ENCODE measurements at regions not wholly inside any gene's neighbourhood (a gene's known extent, or its start where the extent isn't known, plus 50 kb on each side); places are given as distances from the start of the nearest gene placed in this dataset.

DNA sequence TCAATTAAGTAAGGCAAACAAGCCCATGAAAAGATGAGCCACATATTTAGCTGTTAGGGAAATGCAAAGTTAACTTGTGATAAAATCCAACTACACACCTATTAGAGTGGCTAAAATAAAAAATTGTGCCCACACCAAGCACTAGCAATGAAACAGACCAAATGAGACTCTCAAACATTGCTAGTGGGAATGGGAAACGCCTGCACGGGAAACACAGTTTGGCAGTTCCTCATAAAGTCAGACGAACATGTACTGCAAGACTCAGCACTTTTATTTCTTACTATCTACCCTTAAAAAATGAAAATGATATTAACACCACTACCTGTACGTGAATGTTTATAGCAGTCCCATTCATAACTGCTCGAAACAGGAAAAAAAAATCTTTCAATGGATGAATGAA is 392.1 kb upstream of the NOX3 start (continued):
- TF ChIP-seq, protein P1, sequence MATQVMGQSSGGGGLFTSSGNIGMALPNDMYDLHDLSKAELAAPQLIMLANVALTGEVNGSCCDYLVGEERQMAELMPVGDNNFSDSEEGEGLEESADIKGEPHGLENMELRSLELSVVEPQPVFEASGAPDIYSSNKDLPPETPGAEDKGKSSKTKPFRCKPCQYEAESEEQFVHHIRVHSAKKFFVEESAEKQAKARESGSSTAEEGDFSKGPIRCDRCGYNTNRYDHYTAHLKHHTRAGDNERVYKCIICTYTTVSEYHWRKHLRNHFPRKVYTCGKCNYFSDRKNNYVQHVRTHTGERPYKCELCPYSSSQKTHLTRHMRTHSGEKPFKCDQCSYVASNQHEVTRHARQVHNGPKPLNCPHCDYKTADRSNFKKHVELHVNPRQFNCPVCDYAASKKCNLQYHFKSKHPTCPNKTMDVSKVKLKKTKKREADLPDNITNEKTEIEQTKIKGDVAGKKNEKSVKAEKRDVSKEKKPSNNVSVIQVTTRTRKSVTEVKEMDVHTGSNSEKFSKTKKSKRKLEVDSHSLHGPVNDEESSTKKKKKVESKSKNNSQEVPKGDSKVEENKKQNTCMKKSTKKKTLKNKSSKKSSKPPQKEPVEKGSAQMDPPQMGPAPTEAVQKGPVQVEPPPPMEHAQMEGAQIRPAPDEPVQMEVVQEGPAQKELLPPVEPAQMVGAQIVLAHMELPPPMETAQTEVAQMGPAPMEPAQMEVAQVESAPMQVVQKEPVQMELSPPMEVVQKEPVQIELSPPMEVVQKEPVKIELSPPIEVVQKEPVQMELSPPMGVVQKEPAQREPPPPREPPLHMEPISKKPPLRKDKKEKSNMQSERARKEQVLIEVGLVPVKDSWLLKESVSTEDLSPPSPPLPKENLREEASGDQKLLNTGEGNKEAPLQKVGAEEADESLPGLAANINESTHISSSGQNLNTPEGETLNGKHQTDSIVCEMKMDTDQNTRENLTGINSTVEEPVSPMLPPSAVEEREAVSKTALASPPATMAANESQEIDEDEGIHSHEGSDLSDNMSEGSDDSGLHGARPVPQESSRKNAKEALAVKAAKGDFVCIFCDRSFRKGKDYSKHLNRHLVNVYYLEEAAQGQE (IDR thresholded peaks at IDR 0.05; ENCODE audit: unreplicated experiment) = no peak

DNA sequence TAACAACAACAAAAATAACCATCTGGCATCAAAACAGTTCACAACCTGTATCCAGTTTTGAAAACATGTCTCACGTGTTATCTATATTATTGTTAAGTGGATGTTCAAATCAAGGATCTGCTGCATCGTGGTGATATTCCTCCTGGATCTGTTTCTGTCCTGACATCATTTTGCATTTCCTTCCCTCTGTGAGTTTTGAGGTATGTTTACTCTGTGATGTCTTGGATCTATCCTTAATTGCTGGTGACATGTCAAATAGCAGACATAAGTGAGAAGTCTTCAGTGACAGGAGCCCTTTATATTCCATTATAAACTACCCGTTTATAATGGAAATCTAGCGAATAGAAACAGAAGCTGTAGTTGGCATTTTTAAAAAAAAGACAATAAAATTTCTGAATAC is 381.8 kb upstream of the NOX3 start:
- H3K4me3 Mint-ChIP-seq = no peak overlapping the region
- no peaks in the 10 kb centered on the region for H3K36me3 Mint-ChIP-seq (ENCODE audit: low read depth)
- H3K27ac ChIP-seq (ENCODE audit: low read depth) = no peak overlapping the region
- ATAC-seq = no peak
- H3K27ac Mint-ChIP-seq = no peak overlapping the region
- no peaks in the 10 kb centered on the region for H3K79me2 ChIP-seq (replicated peaks; ENCODE audit: insufficient read depth)
- no peaks in the 10 kb centered on the region for H3K36me3 ChIP-seq (ENCODE audit: insufficient read depth)
- no peak overlapping the region for H3K4me3 ChIP-seq
- peaks cover 3% of the 10 kb centered on the region; the same call in 1 of the 2 replicates for H3K4me1 ChIP-seq (ENCODE audit: insufficient read depth)
- H3K9me3 Mint-ChIP-seq = no peaks in the 10 kb centered on the region
- H3K27me3 Mint-ChIP-seq (ENCODE audit: insufficient read depth, low read depth, poor library complexity) = no peaks in the 10 kb centered on the region
- H3K4me1 Mint-ChIP-seq = peaks cover 3% of the 10 kb centered on the region; the same call in 1 of the 3 replicates
- TF ChIP-seq, protein P2, sequence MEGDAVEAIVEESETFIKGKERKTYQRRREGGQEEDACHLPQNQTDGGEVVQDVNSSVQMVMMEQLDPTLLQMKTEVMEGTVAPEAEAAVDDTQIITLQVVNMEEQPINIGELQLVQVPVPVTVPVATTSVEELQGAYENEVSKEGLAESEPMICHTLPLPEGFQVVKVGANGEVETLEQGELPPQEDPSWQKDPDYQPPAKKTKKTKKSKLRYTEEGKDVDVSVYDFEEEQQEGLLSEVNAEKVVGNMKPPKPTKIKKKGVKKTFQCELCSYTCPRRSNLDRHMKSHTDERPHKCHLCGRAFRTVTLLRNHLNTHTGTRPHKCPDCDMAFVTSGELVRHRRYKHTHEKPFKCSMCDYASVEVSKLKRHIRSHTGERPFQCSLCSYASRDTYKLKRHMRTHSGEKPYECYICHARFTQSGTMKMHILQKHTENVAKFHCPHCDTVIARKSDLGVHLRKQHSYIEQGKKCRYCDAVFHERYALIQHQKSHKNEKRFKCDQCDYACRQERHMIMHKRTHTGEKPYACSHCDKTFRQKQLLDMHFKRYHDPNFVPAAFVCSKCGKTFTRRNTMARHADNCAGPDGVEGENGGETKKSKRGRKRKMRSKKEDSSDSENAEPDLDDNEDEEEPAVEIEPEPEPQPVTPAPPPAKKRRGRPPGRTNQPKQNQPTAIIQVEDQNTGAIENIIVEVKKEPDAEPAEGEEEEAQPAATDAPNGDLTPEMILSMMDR (conservative IDR thresholded peaks at IDR 0.05; ENCODE audit: low read depth in 2 of 2) = no peak
- TF ChIP-seq EZH2 (IDR thresholded peaks at IDR 0.05; ENCODE audit: low read depth, unreplicated experiment) (no peak), EZH2phosphoT487 (IDR thresholded peaks at IDR 0.05; ENCODE audit: unreplicated experiment) (no peak), POLR2AphosphoS5 (IDR thresholded peaks at IDR 0.05; ENCODE audit: low read depth) (no peak)
- H3K4me2 ChIP-seq = no peak overlapping the region
- H3K27me3 ChIP-seq (ENCODE audit: insufficient read depth) = no peaks in the 10 kb centered on the region
- no peak overlapping the region for H2AFZ ChIP-seq
- DNase-seq (ENCODE audit: low spot score) = no peak
- no peaks in the 10 kb centered on the region for H4K20me1 ChIP-seq (replicated peaks; ENCODE audit: insufficient read depth)
- H3K9me2 ChIP-seq (ENCODE audit: insufficient read depth) = peaks cover 4% of the 10 kb centered on the region; the same call in 1 of the 2 replicates
- H3F3A ChIP-seq (replicated peaks; ENCODE audit: low read depth) = no peaks in the 10 kb centered on the region

DNA sequence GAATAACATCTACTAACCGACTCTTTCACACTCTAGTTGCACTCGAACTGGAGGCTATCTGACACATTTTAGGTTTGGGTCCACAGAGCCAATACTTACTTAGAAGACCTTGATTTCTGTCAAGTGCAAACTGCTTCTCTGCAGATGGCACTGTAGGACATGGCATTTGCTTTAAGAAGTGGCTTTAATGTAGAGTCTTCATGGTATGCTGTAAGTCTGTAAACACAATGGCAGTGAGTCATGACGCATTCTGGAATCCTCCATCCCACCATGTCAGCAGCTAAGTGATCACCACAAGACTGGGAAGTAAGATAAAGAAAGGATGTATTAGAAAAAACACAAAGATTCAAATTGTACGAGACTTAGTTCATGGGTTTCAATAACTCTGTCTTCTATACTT is 377.0 kb upstream of the NOX3 start:
- Histone ChIP-seq H4K20me1 (replicated peaks; ENCODE audit: insufficient read depth) (no peaks in the 10 kb centered on the region), H3K79me2 (replicated peaks; ENCODE audit: insufficient read depth) (no peaks in the 10 kb centered on the region), H3K4me2 (no peak overlapping the region), H3K36me3 (ENCODE audit: insufficient read depth) (no peaks in the 10 kb centered on the region), H3K4me1 (ENCODE audit: insufficient read depth) (no peaks in the 10 kb centered on the region), H3K9me2 (ENCODE audit: insufficient read depth) (peaks cover 4% of the 10 kb centered on the region; the same call in 1 of the 2 replicates), H2AFZ (no peak overlapping the region), H3K27ac (ENCODE audit: low read depth) (no peak overlapping the region), H3K27me3 (ENCODE audit: insufficient read depth) (no peaks in the 10 kb centered on the region), H3F3A (replicated peaks; ENCODE audit: low read depth) (no peaks in the 10 kb centered on the region), H3K4me3 (no peak overlapping the region)
- H3K9me3 Mint-ChIP-seq = no peaks in the 10 kb centered on the region
- no peaks in the 10 kb centered on the region for H3K4me1 Mint-ChIP-seq
- H3K27me3 Mint-ChIP-seq (ENCODE audit: insufficient read depth, low read depth, poor library complexity) = no peaks in the 10 kb centered on the region
- H3K4me3 Mint-ChIP-seq = no peak overlapping the region
- TF ChIP-seq, protein P1 (IDR thresholded peaks at IDR 0.05; ENCODE audit: unreplicated experiment) = no peak
- TF ChIP-seq, protein P2 (conservative IDR thresholded peaks at IDR 0.05; ENCODE audit: low read depth in 2 of 2) = peak in 1 of 2 experiments; percentile 48; a peak in 2 of 4 replicates
- H3K36me3 Mint-ChIP-seq (ENCODE audit: low read depth) = no peaks in the 10 kb centered on the region
- DNase-seq (ENCODE audit: low spot score) (peak; percentile 17), ATAC-seq (no peak)
- H3K27ac Mint-ChIP-seq = no peak overlapping the region

Measured in GM23338 (cell line).